ENCODE measurements at regions not wholly inside any gene's neighbourhood (a gene's known extent, or its start where the extent isn't known, plus 50 kb on each side); places are given as distances from the start of the nearest gene placed in this dataset.

DNA sequence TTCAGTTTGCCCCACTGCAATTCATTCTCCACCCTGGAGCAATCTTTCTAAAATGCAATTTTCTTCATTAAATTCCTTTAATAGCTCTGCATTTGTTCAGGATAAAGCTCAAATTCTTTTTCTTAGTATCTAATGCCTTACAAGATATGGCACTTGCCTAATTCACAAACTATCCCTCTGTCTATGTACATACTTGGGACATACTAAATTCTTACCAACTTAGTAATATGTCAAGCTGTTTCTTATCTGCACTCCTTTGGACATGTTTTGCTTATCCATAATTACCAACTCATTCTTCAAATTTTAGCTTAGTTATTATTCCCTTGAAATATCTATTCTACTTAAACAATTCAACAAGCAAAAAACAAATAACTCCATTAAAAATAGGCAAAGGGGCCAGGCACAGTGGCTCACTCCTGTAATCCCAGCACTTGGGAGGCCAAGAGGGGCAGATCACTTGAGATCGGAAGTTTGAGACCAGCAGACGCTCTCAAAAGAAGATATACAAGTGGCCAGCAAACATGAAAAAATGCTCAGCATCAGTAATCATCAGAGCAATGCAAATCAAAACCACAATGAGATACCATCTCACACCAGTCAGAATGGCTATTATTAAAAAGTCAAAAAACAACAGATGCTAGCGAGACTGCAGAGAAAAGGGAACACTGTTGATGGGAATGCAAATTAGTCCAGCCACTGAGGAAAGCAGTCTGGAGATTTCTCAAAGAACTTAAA, 96.9 kb downstream of the FAM76B start:
- no peak for FAIRE-seq
- no peak for DNase-seq (ENCODE audit: insufficient read length, low spot score)

DNA sequence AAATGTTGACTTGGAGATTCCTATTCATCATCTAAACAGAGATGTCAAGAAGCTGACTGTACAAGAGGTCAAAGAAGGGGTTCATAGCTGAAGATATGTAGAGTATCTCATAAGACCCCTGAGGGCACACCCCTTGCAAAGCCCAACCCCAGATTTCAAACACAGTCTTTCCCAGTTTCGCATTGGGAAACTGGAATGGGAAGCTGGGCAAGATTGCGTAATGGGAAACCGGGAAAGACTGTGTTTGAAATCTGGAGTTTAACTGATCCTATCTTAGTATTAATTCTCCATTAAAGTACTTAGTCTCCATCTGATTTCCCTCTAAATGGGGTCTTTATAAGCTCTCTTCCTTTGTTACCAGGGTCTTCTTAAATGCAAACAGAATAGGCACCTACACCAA, 99.5 kb downstream of the FAM76B start:
- no peak for DNase-seq (ENCODE audit: insufficient read length, low spot score)
- no peak for FAIRE-seq

GRCh38 chr11:95688501-95689222, 100.9 kb downstream of the FAM76B start:
- DNase-seq (ENCODE audit: insufficient read length, low spot score): no peak

DNA sequence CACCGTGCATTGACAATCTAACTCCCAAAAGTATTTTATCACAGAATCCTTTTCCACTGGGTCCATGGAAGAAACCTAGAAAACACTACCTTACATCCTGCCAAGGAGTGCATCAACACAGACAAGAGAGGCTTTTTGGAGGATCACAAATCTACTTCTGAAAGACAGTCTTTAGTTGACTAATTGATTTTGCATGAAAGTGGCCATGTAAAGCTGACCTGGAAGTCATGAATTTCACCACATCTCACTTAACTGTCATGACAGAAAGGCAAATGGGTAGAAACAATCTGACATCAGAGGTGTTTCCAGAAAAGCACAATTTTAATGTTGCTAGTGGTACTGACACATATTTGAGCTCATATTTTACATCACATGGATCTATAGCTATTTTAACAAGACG, 101.6 kb downstream of the FAM76B start:
- no peak for DNase-seq (ENCODE audit: insufficient read length, low spot score)
- FAIRE-seq: no peak

More at GRCh38 chr11:95688501-95689222, 100.9 kb downstream of the FAM76B start:
- FAIRE-seq: no peak

DNA sequence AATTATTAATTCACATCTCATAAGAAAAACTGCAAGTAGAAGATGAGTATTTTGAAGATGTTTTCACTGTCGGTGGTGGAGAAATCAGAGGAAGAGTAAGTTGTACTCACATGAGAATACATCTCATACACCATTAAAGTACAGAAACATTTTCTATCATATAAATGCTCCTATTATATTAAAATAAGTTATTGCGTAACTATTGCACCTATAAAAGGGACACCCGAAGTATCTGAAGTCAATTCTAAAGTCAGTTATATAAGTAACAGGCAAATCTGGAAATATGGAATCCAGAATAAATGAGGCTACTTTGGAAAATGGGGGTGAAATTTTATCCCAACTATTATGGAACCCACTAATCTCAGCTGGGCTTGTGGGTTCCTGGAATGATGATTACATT, 103.3 kb downstream of the FAM76B start:
- no peak for DNase-seq (ENCODE audit: insufficient read length, low spot score)
- FAIRE-seq: no peak

- no peak for DNase-seq (ENCODE audit: insufficient read length, low spot score)
- no peak for FAIRE-seq
Measured at GRCh38 chr11:95684701-95685100, 104.9 kb downstream of the FAM76B start.

DNA sequence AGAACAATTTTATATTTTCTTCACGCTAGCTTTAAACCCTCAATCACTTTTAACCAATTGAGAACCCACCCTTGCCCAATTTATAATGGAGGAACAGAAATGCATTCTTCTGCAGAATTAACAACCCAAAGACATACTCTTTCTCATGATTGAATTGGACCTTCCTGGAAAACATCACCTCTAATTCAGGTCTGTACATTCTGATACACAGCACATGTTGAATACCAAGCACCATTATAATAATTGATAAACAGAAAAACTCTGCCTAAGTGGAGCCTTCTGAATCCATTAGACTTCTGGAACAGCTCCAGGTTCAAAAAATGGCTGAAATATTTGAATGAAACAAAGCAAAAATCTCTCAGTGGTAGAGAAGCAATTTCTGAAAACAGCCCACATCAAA, 105.4 kb downstream of the FAM76B start:
- FAIRE-seq (no peak), DNase-seq (ENCODE audit: insufficient read length, low spot score) (no peak)

DNA sequence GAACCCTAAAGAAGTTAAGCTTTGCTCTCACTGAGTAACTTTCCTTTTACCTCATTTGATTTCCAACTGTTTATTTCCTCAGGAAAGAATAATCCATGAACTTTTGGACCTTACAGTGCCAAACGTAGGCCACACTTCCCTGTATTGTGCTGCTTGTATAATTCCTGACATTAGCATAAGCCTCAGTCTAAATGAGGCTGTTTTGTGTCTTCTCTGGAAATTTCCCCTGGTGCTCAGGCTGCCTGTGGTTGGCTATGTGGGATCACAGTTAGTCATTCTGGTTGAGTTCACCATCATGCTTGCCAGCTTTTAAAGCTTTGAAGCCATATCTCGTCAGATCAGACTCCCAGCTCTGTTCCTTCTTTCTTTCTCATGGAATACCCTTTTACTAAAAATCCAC, 107.0 kb downstream of the FAM76B start:
- FAIRE-seq (no peak), DNase-seq (ENCODE audit: insufficient read length, low spot score) (no peak)

- DNase-seq (ENCODE audit: insufficient read length, low spot score): no peak
Measured at GRCh38 chr11:95680169-95680929, 109.2 kb downstream of the FAM76B start.

DNA sequence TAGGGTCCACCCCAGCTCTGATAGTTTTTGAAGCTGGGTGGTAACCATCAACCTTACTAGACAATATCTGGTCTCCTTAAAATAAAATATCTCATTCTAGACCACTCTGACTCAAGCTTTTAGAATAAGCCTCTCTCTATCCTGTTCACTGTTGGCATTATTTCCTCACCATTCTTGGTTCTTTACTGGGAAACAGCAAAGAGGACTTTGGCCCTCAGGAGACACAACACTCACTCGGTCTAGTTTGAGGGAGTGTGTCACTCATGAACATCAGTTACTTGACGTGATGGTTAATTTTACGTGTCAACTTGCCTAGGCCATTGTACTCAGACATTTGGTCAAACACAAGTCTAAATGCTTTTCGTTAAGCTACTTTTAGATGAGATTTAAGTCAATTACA, 110.6 kb downstream of the FAM76B start:
- DNase-seq (ENCODE audit: insufficient read length, low spot score) (no peak), FAIRE-seq (no peak)

More at GRCh38 chr11:95680169-95680929, 109.2 kb downstream of the FAM76B start:
- FAIRE-seq: no peak

- DNase-seq (ENCODE audit: insufficient read length, low spot score) (no peak), FAIRE-seq (no peak)
Measured at GRCh38 chr11:95676308-95676707, 113.3 kb downstream of the FAM76B start.

DNA sequence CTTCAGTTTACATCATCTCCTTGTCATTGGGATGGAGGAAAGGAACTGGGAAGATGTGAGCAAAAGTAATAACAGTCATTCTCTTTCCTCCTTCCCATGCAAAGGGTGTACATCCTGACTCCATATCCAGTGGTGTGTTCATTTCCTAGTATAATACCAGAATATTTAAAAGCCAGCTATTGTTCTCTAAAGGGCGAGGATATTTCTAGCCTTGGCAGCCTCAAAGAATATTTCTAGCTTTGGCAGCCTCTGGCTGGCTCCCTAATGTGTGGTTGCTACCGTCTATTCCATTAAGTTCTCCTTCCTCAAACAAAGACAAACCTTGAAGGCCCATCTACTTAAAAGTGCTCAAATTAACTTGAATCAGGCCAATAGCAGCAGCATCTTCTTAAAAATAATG, 114.0 kb downstream of the FAM76B start:
- FAIRE-seq (no peak), DNase-seq (ENCODE audit: insufficient read length, low spot score) (no peak)

DNA sequence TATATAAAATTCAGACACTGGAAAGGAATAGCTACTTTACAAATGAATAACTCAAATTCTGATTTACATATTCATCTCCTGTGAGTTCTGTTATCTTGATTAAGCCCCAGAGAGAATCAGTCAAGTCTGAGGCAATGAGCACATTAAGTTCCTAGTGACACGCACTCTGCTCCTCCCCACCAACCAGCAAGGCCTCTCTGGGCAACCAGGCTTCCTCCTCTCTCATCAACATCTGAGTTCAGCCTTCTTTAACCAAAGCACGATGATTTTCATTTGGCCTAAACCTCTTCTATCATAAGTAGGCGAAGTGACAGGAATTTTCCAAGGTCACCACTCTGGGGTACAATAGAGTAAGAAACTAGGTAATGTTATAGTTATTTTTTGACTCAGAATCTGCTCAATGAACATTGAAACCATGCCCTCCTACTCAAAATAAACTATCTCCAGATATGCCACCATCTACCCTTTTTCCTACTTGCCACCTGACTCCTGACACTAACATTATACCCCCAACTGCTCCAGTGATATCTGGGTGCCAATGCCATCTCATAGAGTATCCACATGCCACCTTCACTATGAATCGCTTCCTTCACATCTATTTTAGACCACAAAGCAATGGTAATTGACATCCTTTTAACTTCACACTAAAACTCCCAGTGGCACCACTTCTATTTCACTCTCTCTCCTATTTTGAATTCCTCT, 114.8 kb downstream of the FAM76B start:
- no peak for DNase-seq (ENCODE audit: insufficient read length, low spot score)
- FAIRE-seq: no peak

GRCh38 chr11:95671768-95672167, 117.8 kb downstream of the FAM76B start:
- FAIRE-seq (no peak), DNase-seq (ENCODE audit: insufficient read length, low spot score) (no peak)

DNA sequence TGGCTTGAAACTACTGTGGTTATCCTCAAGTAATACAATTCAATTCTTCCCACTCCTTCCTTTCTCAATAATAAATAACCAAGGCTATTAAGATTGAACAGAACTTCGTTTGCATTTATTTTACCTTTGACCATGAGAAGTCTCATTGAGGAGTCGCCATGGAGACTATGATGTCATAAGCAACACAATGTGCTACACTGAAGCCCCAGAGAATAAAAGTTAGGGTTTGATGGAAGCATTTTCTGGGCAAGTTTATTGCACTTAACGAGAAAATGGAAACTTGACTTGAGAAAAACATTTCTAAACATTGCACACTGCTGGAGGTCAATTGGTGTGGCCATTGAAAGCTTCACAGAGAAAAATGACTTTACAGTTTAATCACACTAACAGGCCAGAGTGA, 121.5 kb downstream of the FAM76B start:
- FAIRE-seq: no peak
- no peak for DNase-seq (ENCODE audit: insufficient read length, low spot score)

DNA sequence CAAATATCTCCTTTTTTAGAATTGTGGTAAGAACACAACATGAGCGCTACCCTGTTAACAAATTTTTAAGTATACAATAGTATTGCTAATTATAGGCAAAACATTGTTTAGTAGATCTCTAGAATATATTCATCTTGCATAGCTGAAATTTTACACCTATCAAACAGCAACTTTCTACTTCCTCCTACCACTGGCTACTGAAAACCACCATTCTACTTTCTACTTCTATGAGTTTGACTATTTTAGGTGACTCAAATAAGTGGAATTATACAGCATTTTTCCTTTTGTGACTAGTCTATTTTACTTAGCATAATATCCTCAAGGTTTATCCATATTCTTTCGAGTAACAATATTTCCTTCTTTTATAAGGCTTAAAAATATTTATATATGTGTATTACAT, 128.4 kb downstream of the FAM76B start:
- DNase-seq (ENCODE audit: insufficient read length, low spot score): no peak
- FAIRE-seq: no peak

- FAIRE-seq (no peak), DNase-seq (ENCODE audit: insufficient read length, low spot score) (no peak)
Measured at GRCh38 chr11:95660038-95660437, 129.5 kb downstream of the FAM76B start.

DNA sequence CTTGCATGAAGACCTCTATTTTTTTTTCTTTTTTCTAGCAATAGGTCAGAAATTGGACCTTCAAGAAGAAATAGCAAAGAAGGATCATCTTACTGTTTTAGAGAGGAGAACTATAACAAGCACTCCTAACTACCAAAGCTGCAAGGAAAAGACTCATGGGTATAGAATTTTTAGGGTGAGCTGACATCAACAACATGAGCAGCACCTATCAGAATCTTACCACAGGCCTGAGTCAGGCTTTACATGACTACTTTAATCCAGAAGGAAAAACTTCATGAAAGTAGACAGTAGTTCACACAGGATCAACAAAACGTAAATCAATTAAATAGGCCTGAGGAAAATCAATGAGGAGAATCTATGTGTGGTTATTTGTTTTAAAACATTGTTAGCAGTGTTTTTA, 130.5 kb downstream of the FAM76B start:
- DNase-seq (ENCODE audit: insufficient read length, low spot score): no peak
- no peak for FAIRE-seq

DNA sequence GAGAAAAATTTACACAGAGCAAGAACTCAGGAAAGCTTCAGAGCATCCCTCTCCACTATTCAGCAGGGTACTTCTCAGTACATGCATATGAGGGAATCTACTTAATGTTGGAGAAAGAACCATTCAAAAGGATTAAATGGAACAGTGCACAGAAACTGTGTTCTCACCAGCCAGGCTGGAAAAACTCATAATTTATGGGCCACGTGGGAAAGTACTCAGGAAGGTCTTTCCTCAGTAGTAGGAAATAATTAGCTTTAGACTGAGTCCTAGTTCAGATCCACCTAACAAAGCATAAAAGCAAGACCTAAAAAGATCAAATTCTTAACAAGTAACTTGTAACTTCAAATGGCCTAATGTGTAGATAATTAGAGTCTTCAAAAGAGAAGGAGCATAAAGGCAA, 134.0 kb downstream of the FAM76B start:
- no peak for FAIRE-seq
- no peak for DNase-seq (ENCODE audit: insufficient read length, low spot score)

DNA sequence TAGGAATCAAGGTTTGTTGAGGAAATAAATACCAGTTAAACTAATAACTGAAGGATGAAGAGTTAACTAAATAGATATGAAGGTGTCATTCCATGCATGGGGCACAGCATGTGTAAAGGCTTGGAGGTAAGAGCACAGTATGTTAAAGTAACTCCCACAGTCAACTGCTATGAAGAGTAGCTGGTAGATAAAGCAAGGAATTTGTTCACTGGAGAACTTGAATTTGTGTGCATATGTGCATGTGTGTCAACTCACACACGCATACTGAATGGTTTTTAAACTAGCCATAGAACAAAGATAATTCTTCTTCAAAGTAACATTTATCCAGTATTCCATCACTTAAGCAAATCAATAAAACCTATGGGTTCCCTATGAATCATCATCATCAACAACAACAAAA, 135.9 kb downstream of the FAM76B start:
- no peak for FAIRE-seq

GRCh38 chr11:95653099-95653498, 136.5 kb downstream of the FAM76B start:
- DNase-seq (ENCODE audit: insufficient read length, low spot score) (no peak), FAIRE-seq (no peak)

More for the DNA sequence above, 135.9 kb downstream of the FAM76B start:
- DNase-seq (ENCODE audit: insufficient read length, low spot score): no peak
